ENCODE measurements at regions not wholly inside any gene's neighbourhood (a gene's known extent, or its start where the extent isn't known, plus 50 kb on each side); places are given as distances from the start of the nearest gene placed in this dataset.

GRCh38 chr7:22890773-22891172 lies 68.1 kb upstream of the TOMM7 start:
- ChIA-PET CTCF (interaction anchor here (2.2 kb wide), 1 partner anchor 10 kb away, joined by 4 read pairs; no protein-coding TSS in a partner anchor), POLR2A (no interaction called here)
- DNase-seq (ENCODE audit: low read depth in 1 of 2, low spot score in 1 of 2) (no peak), ATAC-seq (no peak), FAIRE-seq (no peak)
- Histone ChIP-seq H3K4me1 (no peaks in the 10 kb centered on the region), H3K9me3 (no peaks in the 10 kb centered on the region), H3K27ac (no peak overlapping the region), H3K4me3 (no peak overlapping the region), H3K4me2 (no peak overlapping the region)
- WGBS (ENCODE audit: missing lambda C conversion rate), result 50% methylated on average over 4 of the region's 4 CpGs
- TF ChIP-seq HOXA7 (CRISPR knock-in tag; IDR thresholded peaks at IDR 0.05) (no peak), CHD4 (IDR thresholded peaks at IDR 0.05; ENCODE audit: borderline replicate concordance) (no peak), FOXS1 (CRISPR knock-in tag; IDR thresholded peaks at IDR 0.05) (no peak), KDM5A (IDR thresholded peaks at IDR 0.05) (no peak), CTCF (IDR thresholded peaks at IDR 0.05) (no peak), PHF8 (IDR thresholded peaks at IDR 0.05; ENCODE audit: borderline replicate concordance, low read depth) (no peak), RARB (CRISPR knock-in tag; IDR thresholded peaks at IDR 0.05) (no peak), USF2 (IDR thresholded peaks at IDR 0.05) (no peak), KDM1A (IDR thresholded peaks at IDR 0.05; ENCODE audit: low read depth) (no peak), FOSL2 (IDR thresholded peaks at IDR 0.05) (no peak), FOSL2 (CRISPR knock-in tag; IDR thresholded peaks at IDR 0.05) (no peak), MYC (IDR thresholded peaks at IDR 0.05; ENCODE audit: borderline replicate concordance, low read length) (no peak), HMGXB4 (CRISPR knock-in tag; IDR thresholded peaks at IDR 0.05; ENCODE audit: borderline replicate concordance) (no peak), E2F6 (IDR thresholded peaks at IDR 0.05; ENCODE audit: borderline replicate concordance, low read depth) (no peak), MAFK (IDR thresholded peaks at IDR 0.05; ENCODE audit: partially characterized antibody) (no peak), CBX2 (IDR thresholded peaks at IDR 0.05; ENCODE audit: borderline replicate concordance, low read depth) (no peak), JUN (IDR thresholded peaks at IDR 0.05) (no peak), HOXB5 (CRISPR knock-in tag; IDR thresholded peaks at IDR 0.05) (no peak)

- ATAC-seq (no peak), DNase-seq (ENCODE audit: low read depth in 1 of 2, low spot score in 1 of 2) (no peak), FAIRE-seq (no peak)
- Histone ChIP-seq H3K9me3 (no peaks in the 10 kb centered on the region), H3K27ac (no peak overlapping the region), H3K4me1 (no peaks in the 10 kb centered on the region), H3K4me3 (no peak overlapping the region), H3K4me2 (no peak overlapping the region)
- 0% methylated on average over 1 of the region's 1 CpG for WGBS (ENCODE audit: missing lambda C conversion rate)
- CTCF ChIA-PET, result interaction anchor here (1.4 kb wide), 1 partner anchor 11 kb away, joined by 3 read pairs; no protein-coding TSS in a partner anchor
- POLR2A ChIA-PET, result interaction anchor here (0.6 kb wide), 1 partner anchor 387 kb away, joined by 3 read pairs; no protein-coding TSS in a partner anchor
- TF ChIP-seq PHF8 (IDR thresholded peaks at IDR 0.05; ENCODE audit: borderline replicate concordance, low read depth) (no peak), POLR2AphosphoS2 (conservative IDR thresholded peaks at IDR 0.05; ENCODE audit: low read length) (no peak), NPAS2 (CRISPR knock-in tag; IDR thresholded peaks at IDR 0.05; ENCODE audit: borderline replicate concordance) (no peak), ATOH8 (CRISPR knock-in tag; IDR thresholded peaks at IDR 0.05; ENCODE audit: low read depth) (no peak), HDAC2 (IDR thresholded peaks at IDR 0.05) (no peak), JUNB (IDR thresholded peaks at IDR 0.05) (no peak), GATA3 (IDR thresholded peaks at IDR 0.05; ENCODE audit: borderline replicate concordance) (no peak), ESRRA (IDR thresholded peaks at IDR 0.05; ENCODE audit: borderline replicate concordance, low read length) (no peak), TP53 (CRISPR knock-in tag; IDR thresholded peaks at IDR 0.05) (no peak), HOXA7 (CRISPR knock-in tag; IDR thresholded peaks at IDR 0.05) (no peak)
These were observed 63.2 kb upstream of the TOMM7 start for GRCh38 chr7:22885797-22886261.
